GM23338 (cell line): ENCODE measurements at regions not wholly inside any gene's neighbourhood (a gene's known extent, or its start where the extent isn't known, plus 50 kb on each side); places are given as distances from the start of the nearest gene placed in this dataset.

Experiments
- ATAC-seq: fragments of 200-7000 bp; cut with Tn5 transposase; 3 replicates; pipeline ENCODE4 v1.9.1; 2020
- DNase-seq: peaks from one replicate; pipeline ENCODE4 v3.0.0-alpha.2; 2015; ENCODE audit warnings: low spot score
- H2AFZ ChIP-seq: fragments of 200-600 bp; sonication (generic); 2 replicates; pipeline ENCODE4 v1.8.0; 2016; ENCODE audit warnings: antibody characterized with exemption, mild to moderate bottlenecking, moderate library complexity
- H3F3A ChIP-seq: fragments of 200-600 bp; sonication (generic); replicated peaks from 2 replicates; pipeline ENCODE4 v1.8.0; 2017; ENCODE audit warnings: antibody characterized with exemption, mixed run types, low read depth
- H3K27ac ChIP-seq: fragments of 200-600 bp; sonication (generic); 2 replicates; pipeline ENCODE4 v1.6.1; 2016; ENCODE audit warnings: low read depth
- H3K27me3 ChIP-seq: fragments of 200-600 bp; sonication (generic); 2 replicates; pipeline ENCODE4 v1.8.0; 2016; ENCODE audit warnings: mild to moderate bottlenecking, mixed run types, moderate library complexity; ENCODE audit not compliant: insufficient read depth
- H3K36me3 ChIP-seq: fragments of 200-600 bp; sonication (generic); 2 replicates; pipeline ENCODE4 v1.8.0; 2016; ENCODE audit warnings: mild to moderate bottlenecking; ENCODE audit not compliant: insufficient read depth
- H3K4me1 ChIP-seq: fragments of 200-600 bp; sonication (generic); 2 replicates; pipeline ENCODE4 v1.8.0; 2016; ENCODE audit warnings: mild to moderate bottlenecking, moderate library complexity; ENCODE audit not compliant: insufficient read depth
- H3K4me2 ChIP-seq: fragments of 200-600 bp; sonication (generic); 2 replicates; pipeline ENCODE4 v1.7.1; 2017; ENCODE audit warnings: mixed run types
- H3K4me3 ChIP-seq: fragments of 200-600 bp; sonication (generic); 2 replicates; pipeline ENCODE4 v1.6.1; 2016; ENCODE audit warnings: mixed run types
- H3K79me2 ChIP-seq: fragments of 200-600 bp; sonication (generic); replicated peaks from 2 replicates; pipeline ENCODE4 v1.8.0; 2017; ENCODE audit warnings: mild to moderate bottlenecking; ENCODE audit not compliant: insufficient read depth
- H3K9me2 ChIP-seq: fragments of 200-600 bp; sonication (generic); 2 replicates; pipeline ENCODE4 v1.8.0; 2017; ENCODE audit not compliant: insufficient read depth
- H4K20me1 ChIP-seq: fragments of 200-600 bp; sonication (generic); replicated peaks from 2 replicates; pipeline ENCODE4 v1.8.0; 2017; ENCODE audit warnings: mild to moderate bottlenecking; ENCODE audit not compliant: insufficient read depth
- H3K27ac Mint-ChIP-seq: 2 replicates; pipeline ENCODE4 v1.8.0; 2020; ENCODE audit warnings: inconsistent platforms, mild to moderate bottlenecking, moderate library complexity, mixed read lengths
- H3K27me3 Mint-ChIP-seq: 3 replicates; pipeline ENCODE4 v1.8.0; 2022; ENCODE audit warnings: low read depth, mild to moderate bottlenecking, moderate library complexity, mixed read lengths, inconsistent platforms; ENCODE audit not compliant: insufficient read depth, poor library complexity
- H3K36me3 Mint-ChIP-seq: 3 replicates; pipeline ENCODE4 v1.8.0; 2021; ENCODE audit warnings: low read depth, mild to moderate bottlenecking, inconsistent platforms, moderate library complexity, mixed read lengths
- H3K4me1 Mint-ChIP-seq: 3 replicates; pipeline ENCODE4 v1.8.0; 2020; ENCODE audit warnings: mild to moderate bottlenecking, inconsistent platforms, mixed read lengths
- H3K4me3 Mint-ChIP-seq: 3 replicates; pipeline ENCODE4 v1.8.0; 2021; ENCODE audit warnings: moderate library complexity, mild to moderate bottlenecking, inconsistent platforms, mixed read lengths
- H3K9me3 Mint-ChIP-seq: 3 replicates; pipeline ENCODE4 v1.8.0; 2020; ENCODE audit warnings: moderate library complexity, mild to moderate bottlenecking, inconsistent platforms, mixed read lengths
- EZH2phosphoT487 ChIP-seq: fragments of 200-600 bp; sonication (generic); IDR thresholded peaks from one replicate; pipeline ENCODE4 v1.8.1; 2018; ENCODE audit warnings: antibody characterized with exemption; ENCODE audit not compliant: unreplicated experiment
- JUNB ChIP-seq: IDR thresholded peaks from one replicate; pipeline ENCODE4 v1.6.1; 2016; ENCODE audit warnings: antibody characterized with exemption; ENCODE audit not compliant: unreplicated experiment
- POLR2AphosphoS5 ChIP-seq: IDR thresholded peaks from 2 replicates; pipeline ENCODE4 v1.6.1; 2016; ENCODE audit warnings: antibody characterized with exemption, low read depth
- TF ChIP-seq, protein P1 (sequence below): IDR thresholded peaks from one replicate; pipeline ENCODE4 v1.6.1; 2018; ENCODE audit warnings: antibody characterized with exemption; ENCODE audit not compliant: unreplicated experiment
- TF ChIP-seq, protein P2 (sequence below), 2 experiments: fragments of 200-600 bp in 1 of 2; sonication (generic) in 1 of 2; conservative IDR thresholded peaks; 2 replicates each; pipeline versions ENCODE4 v1.5.1 to v1.6.1; 2016 to 2017; ENCODE audit warnings: antibody characterized with exemption in 2 of 2, low read depth in 2 of 2, mild to moderate bottlenecking in 2 of 2, moderate library complexity in 1 of 2
- TF ChIP-seq, protein P3 (sequence below): fragments of 250-450 bp; sonication (Bioruptor Pico); IDR thresholded peaks from 2 replicates; pipeline ENCODE4 v1.5.0; 2020; ENCODE audit warnings: mild to moderate bottlenecking, moderate library complexity
- TF ChIP-seq, protein P4 (sequence below): IDR thresholded peaks from 2 replicates; pipeline ENCODE4 v1.6.1; 2016; ENCODE audit warnings: antibody characterized with exemption

DNA sequence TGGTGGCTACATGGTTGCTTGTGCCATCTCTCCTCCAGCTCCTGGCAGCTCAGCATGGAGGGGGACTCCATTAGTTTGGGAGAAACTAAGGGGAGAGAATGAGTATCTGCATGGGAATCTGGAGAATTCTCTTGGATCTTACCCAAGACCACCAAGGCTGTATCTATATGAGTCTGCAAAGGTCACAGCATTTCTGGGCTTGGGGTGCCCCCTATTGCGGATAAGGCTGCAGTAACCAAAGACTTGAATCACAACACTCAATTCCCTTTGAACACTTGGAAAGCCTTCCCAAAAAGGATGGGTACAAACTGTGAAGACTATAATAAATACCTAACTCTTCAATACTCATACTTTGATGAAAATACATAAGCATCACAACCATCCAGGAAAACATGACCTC, 623.5 kb upstream of the NR3C2 start:
- no peaks in the 10 kb centered on the region for H4K20me1 ChIP-seq
- peak; percentile 47 for DNase-seq
- Mint-ChIP-seq H3K4me1 (no peaks in the 10 kb centered on the region), H3K9me3 (peaks cover 4% of the 10 kb centered on the region; the same call in 2 of the 3 replicates), H3K4me3 (no peak overlapping the region), H3K36me3 (no peaks in the 10 kb centered on the region), H3K27me3 (no peaks in the 10 kb centered on the region), H3K27ac (no peak overlapping the region)
- H3K36me3 ChIP-seq: no peaks in the 10 kb centered on the region
- no peaks in the 10 kb centered on the region for H3K79me2 ChIP-seq
- TF ChIP-seq, protein P1, sequence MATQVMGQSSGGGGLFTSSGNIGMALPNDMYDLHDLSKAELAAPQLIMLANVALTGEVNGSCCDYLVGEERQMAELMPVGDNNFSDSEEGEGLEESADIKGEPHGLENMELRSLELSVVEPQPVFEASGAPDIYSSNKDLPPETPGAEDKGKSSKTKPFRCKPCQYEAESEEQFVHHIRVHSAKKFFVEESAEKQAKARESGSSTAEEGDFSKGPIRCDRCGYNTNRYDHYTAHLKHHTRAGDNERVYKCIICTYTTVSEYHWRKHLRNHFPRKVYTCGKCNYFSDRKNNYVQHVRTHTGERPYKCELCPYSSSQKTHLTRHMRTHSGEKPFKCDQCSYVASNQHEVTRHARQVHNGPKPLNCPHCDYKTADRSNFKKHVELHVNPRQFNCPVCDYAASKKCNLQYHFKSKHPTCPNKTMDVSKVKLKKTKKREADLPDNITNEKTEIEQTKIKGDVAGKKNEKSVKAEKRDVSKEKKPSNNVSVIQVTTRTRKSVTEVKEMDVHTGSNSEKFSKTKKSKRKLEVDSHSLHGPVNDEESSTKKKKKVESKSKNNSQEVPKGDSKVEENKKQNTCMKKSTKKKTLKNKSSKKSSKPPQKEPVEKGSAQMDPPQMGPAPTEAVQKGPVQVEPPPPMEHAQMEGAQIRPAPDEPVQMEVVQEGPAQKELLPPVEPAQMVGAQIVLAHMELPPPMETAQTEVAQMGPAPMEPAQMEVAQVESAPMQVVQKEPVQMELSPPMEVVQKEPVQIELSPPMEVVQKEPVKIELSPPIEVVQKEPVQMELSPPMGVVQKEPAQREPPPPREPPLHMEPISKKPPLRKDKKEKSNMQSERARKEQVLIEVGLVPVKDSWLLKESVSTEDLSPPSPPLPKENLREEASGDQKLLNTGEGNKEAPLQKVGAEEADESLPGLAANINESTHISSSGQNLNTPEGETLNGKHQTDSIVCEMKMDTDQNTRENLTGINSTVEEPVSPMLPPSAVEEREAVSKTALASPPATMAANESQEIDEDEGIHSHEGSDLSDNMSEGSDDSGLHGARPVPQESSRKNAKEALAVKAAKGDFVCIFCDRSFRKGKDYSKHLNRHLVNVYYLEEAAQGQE: no peak
- TF ChIP-seq, protein P2, sequence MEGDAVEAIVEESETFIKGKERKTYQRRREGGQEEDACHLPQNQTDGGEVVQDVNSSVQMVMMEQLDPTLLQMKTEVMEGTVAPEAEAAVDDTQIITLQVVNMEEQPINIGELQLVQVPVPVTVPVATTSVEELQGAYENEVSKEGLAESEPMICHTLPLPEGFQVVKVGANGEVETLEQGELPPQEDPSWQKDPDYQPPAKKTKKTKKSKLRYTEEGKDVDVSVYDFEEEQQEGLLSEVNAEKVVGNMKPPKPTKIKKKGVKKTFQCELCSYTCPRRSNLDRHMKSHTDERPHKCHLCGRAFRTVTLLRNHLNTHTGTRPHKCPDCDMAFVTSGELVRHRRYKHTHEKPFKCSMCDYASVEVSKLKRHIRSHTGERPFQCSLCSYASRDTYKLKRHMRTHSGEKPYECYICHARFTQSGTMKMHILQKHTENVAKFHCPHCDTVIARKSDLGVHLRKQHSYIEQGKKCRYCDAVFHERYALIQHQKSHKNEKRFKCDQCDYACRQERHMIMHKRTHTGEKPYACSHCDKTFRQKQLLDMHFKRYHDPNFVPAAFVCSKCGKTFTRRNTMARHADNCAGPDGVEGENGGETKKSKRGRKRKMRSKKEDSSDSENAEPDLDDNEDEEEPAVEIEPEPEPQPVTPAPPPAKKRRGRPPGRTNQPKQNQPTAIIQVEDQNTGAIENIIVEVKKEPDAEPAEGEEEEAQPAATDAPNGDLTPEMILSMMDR (conservative IDR thresholded peaks at IDR 0.05; ENCODE audit: low read depth in 2 of 2): peak; percentile 56 to 68
- no peak for ATAC-seq
- H2AFZ ChIP-seq: no peak overlapping the region
- no peaks in the 10 kb centered on the region for H3K27me3 ChIP-seq
- H3K4me1 ChIP-seq: no peaks in the 10 kb centered on the region
- H3K4me3 ChIP-seq: no peak overlapping the region
- no peak overlapping the region for H3K4me2 ChIP-seq
- H3K9me2 ChIP-seq: peaks cover 7% of the 10 kb centered on the region; the same call in 1 of the 2 replicates
- no peaks in the 10 kb centered on the region for H3F3A ChIP-seq
- no peak overlapping the region for H3K27ac ChIP-seq

DNA sequence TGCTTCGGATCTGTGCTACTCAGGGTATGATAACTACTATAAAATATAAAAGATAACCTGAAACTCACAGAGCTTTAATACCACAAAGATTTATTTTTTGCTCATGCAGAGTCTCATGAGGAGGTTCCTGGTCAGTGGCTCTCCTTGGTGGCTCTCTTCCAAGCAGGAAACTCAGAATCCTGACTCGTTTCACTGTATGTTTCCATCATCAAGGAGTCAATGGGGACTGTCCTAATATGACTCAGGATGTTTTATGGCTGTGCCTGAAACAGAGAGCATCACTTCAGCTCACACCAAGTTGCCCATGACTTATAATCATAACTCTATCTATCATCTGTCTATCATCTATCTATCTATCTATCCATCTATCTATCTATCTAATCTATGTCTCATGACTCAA, 620.8 kb upstream of the NR3C2 start:
- Histone ChIP-seq H4K20me1 (no peaks in the 10 kb centered on the region), H3K79me2 (no peaks in the 10 kb centered on the region), H3K9me2 (peaks cover 7% of the 10 kb centered on the region; the same call in 1 of the 2 replicates), H3K4me1 (no peaks in the 10 kb centered on the region), H3K27me3 (no peaks in the 10 kb centered on the region), H3K36me3 (no peaks in the 10 kb centered on the region), H2AFZ (no peak overlapping the region; the same call in 1 of the 2 replicates), H3K4me2 (no peak overlapping the region), H3K27ac (no peak overlapping the region), H3K4me3 (no peak overlapping the region), H3F3A (no peaks in the 10 kb centered on the region)
- Mint-ChIP-seq H3K27ac (no peak overlapping the region), H3K4me3 (no peak overlapping the region), H3K4me1 (no peaks in the 10 kb centered on the region), H3K36me3 (no peaks in the 10 kb centered on the region), H3K9me3 (peaks cover 4% of the 10 kb centered on the region; the same call in 2 of the 3 replicates), H3K27me3 (no peaks in the 10 kb centered on the region)
- DNase-seq (no peak), ATAC-seq (no peak)
- TF ChIP-seq EZH2phosphoT487 (no peak), POLR2AphosphoS5 (no peak), JUNB (no peak)
- TF ChIP-seq, protein P3, sequence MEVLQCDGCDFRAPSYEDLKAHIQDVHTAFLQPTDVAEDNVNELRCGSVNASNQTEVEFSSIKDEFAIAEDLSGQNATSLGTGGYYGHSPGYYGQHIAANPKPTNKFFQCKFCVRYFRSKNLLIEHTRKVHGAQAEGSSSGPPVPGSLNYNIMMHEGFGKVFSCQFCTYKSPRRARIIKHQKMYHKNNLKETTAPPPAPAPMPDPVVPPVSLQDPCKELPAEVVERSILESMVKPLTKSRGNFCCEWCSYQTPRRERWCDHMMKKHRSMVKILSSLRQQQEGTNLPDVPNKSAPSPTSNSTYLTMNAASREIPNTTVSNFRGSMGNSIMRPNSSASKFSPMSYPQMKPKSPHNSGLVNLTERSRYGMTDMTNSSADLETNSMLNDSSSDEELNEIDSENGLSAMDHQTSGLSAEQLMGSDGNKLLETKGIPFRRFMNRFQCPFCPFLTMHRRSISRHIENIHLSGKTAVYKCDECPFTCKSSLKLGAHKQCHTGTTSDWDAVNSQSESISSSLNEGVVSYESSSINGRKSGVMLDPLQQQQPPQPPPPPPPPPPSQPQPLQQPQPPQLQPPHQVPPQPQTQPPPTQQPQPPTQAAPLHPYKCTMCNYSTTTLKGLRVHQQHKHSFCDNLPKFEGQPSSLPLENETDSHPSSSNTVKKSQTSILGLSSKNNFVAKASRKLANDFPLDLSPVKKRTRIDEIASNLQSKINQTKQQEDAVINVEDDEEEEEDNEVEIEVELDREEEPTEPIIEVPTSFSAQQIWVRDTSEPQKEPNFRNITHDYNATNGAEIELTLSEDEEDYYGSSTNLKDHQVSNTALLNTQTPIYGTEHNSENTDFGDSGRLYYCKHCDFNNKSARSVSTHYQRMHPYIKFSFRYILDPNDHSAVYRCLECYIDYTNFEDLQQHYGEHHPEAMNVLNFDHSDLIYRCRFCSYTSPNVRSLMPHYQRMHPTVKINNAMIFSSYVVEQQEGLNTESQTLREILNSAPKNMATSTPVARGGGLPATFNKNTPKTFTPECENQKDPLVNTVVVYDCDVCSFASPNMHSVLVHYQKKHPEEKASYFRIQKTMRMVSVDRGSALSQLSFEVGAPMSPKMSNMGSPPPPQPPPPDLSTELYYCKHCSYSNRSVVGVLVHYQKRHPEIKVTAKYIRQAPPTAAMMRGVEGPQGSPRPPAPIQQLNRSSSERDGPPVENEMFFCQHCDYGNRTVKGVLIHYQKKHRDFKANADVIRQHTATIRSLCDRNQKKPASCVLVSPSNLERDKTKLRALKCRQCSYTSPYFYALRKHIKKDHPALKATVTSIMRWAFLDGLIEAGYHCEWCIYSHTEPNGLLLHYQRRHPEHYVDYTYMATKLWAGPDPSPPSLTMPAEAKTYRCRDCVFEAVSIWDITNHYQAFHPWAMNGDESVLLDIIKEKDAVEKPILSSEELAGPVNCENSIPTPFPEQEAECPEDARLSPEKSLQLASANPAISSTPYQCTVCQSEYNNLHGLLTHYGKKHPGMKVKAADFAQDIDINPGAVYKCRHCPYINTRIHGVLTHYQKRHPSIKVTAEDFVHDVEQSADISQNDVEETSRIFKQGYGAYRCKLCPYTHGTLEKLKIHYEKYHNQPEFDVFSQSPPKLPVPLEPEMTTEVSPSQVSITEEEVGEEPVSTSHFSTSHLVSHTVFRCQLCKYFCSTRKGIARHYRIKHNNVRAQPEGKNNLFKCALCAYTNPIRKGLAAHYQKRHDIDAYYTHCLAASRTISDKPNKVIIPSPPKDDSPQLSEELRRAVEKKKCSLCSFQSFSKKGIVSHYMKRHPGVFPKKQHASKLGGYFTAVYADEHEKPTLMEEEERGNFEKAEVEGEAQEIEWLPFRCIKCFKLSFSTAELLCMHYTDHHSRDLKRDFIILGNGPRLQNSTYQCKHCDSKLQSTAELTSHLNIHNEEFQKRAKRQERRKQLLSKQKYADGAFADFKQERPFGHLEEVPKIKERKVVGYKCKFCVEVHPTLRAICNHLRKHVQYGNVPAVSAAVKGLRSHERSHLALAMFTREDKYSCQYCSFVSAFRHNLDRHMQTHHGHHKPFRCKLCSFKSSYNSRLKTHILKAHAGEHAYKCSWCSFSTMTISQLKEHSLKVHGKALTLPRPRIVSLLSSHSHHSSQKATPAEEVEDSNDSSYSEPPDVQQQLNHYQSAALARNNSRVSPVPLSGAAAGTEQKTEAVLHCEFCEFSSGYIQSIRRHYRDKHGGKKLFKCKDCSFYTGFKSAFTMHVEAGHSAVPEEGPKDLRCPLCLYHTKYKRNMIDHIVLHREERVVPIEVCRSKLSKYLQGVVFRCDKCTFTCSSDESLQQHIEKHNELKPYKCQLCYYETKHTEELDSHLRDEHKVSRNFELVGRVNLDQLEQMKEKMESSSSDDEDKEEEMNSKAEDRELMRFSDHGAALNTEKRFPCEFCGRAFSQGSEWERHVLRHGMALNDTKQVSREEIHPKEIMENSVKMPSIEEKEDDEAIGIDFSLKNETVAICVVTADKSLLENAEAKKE: no peak
- TF ChIP-seq, protein P4, sequence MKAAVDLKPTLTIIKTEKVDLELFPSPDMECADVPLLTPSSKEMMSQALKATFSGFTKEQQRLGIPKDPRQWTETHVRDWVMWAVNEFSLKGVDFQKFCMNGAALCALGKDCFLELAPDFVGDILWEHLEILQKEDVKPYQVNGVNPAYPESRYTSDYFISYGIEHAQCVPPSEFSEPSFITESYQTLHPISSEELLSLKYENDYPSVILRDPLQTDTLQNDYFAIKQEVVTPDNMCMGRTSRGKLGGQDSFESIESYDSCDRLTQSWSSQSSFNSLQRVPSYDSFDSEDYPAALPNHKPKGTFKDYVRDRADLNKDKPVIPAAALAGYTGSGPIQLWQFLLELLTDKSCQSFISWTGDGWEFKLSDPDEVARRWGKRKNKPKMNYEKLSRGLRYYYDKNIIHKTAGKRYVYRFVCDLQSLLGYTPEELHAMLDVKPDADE: no peak
